ENCODE measurements at regions not wholly inside any gene's neighbourhood (a gene's known extent, or its start where the extent isn't known, plus 50 kb on each side); places are given as distances from the start of the nearest gene placed in this dataset.

GRCh38 chr3:143185401-143185800 is 65.8 kb downstream of the CHST2 start:
- H3K9me3 ChIP-seq (ENCODE audit: low read length): no peaks in the 10 kb centered on the region
- no peaks in the 10 kb centered on the region for H3K9me2 ChIP-seq (replicated peaks; ENCODE audit: low read length)
- no peak overlapping the region for H3K27ac ChIP-seq (ENCODE audit: low read length)
- H3K79me2 ChIP-seq (ENCODE audit: low read length): no peaks in the 10 kb centered on the region
- POLR2A ChIA-PET (ENCODE audit: unreplicated experiment): no interaction called here
- CTCF ChIA-PET: no interaction called here
- no peak overlapping the region for H3K4me2 ChIP-seq (ENCODE audit: low read length)
- no peaks in the 10 kb centered on the region for H3K36me3 ChIP-seq (ENCODE audit: low read depth, low read length)
- no peaks in the 10 kb centered on the region for H3F3A ChIP-seq (ENCODE audit: low read length, unreplicated experiment)
- ATAC-seq (no peak), DNase-seq (no peak)
- no peaks in the 10 kb centered on the region for H4K20me1 ChIP-seq (ENCODE audit: low read length)
- H3K27me3 ChIP-seq (ENCODE audit: low read length): no peaks in the 10 kb centered on the region
- H3K9ac ChIP-seq (ENCODE audit: low read length): no peak overlapping the region
- BruUV-seq (replicated peaks): no TSS peak
- TF ChIP-seq EZH2phosphoT487 (IDR thresholded peaks at IDR 0.05; ENCODE audit: borderline replicate concordance, low read length) (no peak), EZH2 (IDR thresholded peaks at IDR 0.05; ENCODE audit: low read length, unreplicated experiment) (no peak)
- TF ChIP-seq, protein P1, sequence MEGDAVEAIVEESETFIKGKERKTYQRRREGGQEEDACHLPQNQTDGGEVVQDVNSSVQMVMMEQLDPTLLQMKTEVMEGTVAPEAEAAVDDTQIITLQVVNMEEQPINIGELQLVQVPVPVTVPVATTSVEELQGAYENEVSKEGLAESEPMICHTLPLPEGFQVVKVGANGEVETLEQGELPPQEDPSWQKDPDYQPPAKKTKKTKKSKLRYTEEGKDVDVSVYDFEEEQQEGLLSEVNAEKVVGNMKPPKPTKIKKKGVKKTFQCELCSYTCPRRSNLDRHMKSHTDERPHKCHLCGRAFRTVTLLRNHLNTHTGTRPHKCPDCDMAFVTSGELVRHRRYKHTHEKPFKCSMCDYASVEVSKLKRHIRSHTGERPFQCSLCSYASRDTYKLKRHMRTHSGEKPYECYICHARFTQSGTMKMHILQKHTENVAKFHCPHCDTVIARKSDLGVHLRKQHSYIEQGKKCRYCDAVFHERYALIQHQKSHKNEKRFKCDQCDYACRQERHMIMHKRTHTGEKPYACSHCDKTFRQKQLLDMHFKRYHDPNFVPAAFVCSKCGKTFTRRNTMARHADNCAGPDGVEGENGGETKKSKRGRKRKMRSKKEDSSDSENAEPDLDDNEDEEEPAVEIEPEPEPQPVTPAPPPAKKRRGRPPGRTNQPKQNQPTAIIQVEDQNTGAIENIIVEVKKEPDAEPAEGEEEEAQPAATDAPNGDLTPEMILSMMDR (conservative IDR thresholded peaks at IDR 0.05; ENCODE audit: low read depth, low read length): no peak
- no peak overlapping the region for H3K4me3 ChIP-seq (ENCODE audit: low read length)
- no peaks in the 10 kb centered on the region for H3K4me1 ChIP-seq (ENCODE audit: insufficient read depth, low read length)
- intact Hi-C loops (cut with micrococcal nuclease): no loop called here
- no peak overlapping the region for H2AFZ ChIP-seq (ENCODE audit: low read length)

- Histone ChIP-seq H3K79me2 (ENCODE audit: low read length) (no peaks in the 10 kb centered on the region), H3K9me3 (ENCODE audit: low read length) (no peaks in the 10 kb centered on the region), H3K4me1 (ENCODE audit: insufficient read depth, low read length) (no peaks in the 10 kb centered on the region), H3F3A (ENCODE audit: low read length, unreplicated experiment) (no peaks in the 10 kb centered on the region), H3K4me2 (ENCODE audit: low read length) (no peak overlapping the region), H3K27me3 (ENCODE audit: low read length) (no peaks in the 10 kb centered on the region), H3K36me3 (ENCODE audit: low read depth, low read length) (no peaks in the 10 kb centered on the region), H4K20me1 (ENCODE audit: low read length) (no peaks in the 10 kb centered on the region), H3K9ac (ENCODE audit: low read length) (no peak overlapping the region), H3K4me3 (ENCODE audit: low read length) (no peak overlapping the region), H3K9me2 (replicated peaks; ENCODE audit: low read length) (no peaks in the 10 kb centered on the region), H3K27ac (ENCODE audit: low read length) (no peak overlapping the region), H2AFZ (ENCODE audit: low read length) (no peak overlapping the region)
- no TSS peak for BruUV-seq (replicated peaks)
- no peak for DNase-seq
- TF ChIP-seq EZH2 (IDR thresholded peaks at IDR 0.05; ENCODE audit: low read length, unreplicated experiment) (no peak), EZH2phosphoT487 (IDR thresholded peaks at IDR 0.05; ENCODE audit: borderline replicate concordance, low read length) (no peak)
- TF ChIP-seq, protein P1 (conservative IDR thresholded peaks at IDR 0.05; ENCODE audit: low read depth, low read length): no peak
- CTCF ChIA-PET: no interaction called here
- POLR2A ChIA-PET (ENCODE audit: unreplicated experiment): no interaction called here
- no peak for ATAC-seq
- intact Hi-C loops (cut with micrococcal nuclease): no loop called here
Measured at GRCh38 chr3:143187111-143187510, 67.5 kb downstream of the CHST2 start.

DNA sequence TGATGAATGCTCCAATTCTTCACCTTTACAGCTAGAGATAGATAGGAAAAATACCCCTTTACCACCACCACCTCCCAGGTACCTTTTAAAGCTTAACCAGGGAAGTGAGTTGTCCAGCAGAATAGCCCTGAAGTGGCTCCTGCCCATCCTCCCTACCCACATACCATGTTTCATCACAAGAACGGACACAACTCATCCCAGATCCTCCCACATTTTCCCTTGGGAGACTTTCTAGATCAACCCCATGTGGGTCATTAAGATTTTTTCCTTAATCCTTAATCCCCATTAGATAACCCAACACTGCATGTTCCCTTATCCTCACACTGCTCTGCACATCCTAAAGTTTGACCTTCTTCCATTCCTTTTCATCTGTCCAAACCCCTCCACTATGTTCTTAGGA is 69.3 kb downstream of the CHST2 start:
- no peaks in the 10 kb centered on the region for H3K9me3 ChIP-seq (ENCODE audit: low read length)
- H3K4me3 ChIP-seq (ENCODE audit: low read length): no peak overlapping the region
- H3K9ac ChIP-seq (ENCODE audit: low read length): no peak overlapping the region
- H2AFZ ChIP-seq (ENCODE audit: low read length): no peak overlapping the region
- no peaks in the 10 kb centered on the region for H3F3A ChIP-seq (ENCODE audit: low read length, unreplicated experiment)
- POLR2A ChIA-PET (ENCODE audit: unreplicated experiment): no interaction called here
- no peaks in the 10 kb centered on the region for H3K9me2 ChIP-seq (replicated peaks; ENCODE audit: low read length)
- DNase-seq: no peak
- no TSS peak for BruUV-seq (replicated peaks)
- H3K79me2 ChIP-seq (ENCODE audit: low read length): no peaks in the 10 kb centered on the region
- no peaks in the 10 kb centered on the region for H3K27me3 ChIP-seq (ENCODE audit: low read length)
- no peak overlapping the region for H3K4me2 ChIP-seq (ENCODE audit: low read length)
- H3K27ac ChIP-seq (ENCODE audit: low read length): no peak overlapping the region
- ATAC-seq: no peak
- intact Hi-C loops (cut with micrococcal nuclease): no loop called here
- H3K36me3 ChIP-seq (ENCODE audit: low read depth, low read length): no peaks in the 10 kb centered on the region
- TF ChIP-seq, protein P1 (conservative IDR thresholded peaks at IDR 0.05; ENCODE audit: low read depth, low read length): no peak
- TF ChIP-seq EZH2phosphoT487 (IDR thresholded peaks at IDR 0.05; ENCODE audit: borderline replicate concordance, low read length) (no peak), EZH2 (IDR thresholded peaks at IDR 0.05; ENCODE audit: low read length, unreplicated experiment) (no peak)
- H3K4me1 ChIP-seq (ENCODE audit: insufficient read depth, low read length): no peaks in the 10 kb centered on the region
- CTCF ChIA-PET: no interaction called here
- no peaks in the 10 kb centered on the region for H4K20me1 ChIP-seq (ENCODE audit: low read length)

Measured in PC-3 (cell line).